ENCODE measurements at regions not wholly inside any gene's neighbourhood (a gene's known extent, or its start where the extent isn't known, plus 50 kb on each side); places are given as distances from the start of the nearest gene placed in this dataset.

DNA sequence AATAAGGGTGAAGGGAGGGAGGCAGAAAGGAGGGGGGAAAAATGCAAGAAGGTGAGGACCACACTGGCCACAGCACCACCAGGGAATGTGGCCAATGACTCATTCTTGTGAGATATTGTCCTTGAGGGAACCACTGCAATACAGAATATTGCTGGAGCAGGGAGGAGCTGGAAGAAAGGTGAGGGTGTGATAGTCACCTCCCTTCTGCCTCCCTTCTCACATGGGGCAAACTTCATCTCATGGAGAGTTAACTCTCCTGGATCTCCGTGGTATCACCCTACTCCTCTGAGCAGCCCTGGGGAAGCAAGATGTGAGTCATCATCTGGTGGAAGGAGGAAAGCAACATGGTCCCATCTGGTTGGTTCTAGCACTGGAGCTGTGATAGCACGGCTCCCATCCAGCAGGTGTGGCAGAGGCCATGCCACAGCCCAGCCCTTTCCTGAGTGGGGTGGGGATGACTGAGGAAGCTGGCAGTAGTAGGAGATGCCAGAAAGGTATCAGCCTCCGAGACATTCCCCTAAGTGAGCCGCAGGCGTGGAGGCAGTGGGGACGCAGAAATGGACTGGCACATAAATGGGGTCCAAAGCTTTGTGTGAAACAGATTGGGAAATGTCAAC is 115.9 kb upstream of the LPP start:
- no peak overlapping the region for H3K4me3 ChIP-seq (ENCODE audit: low read depth, poor library complexity, severe bottlenecking)
- no peak for DNase-seq (ENCODE audit: low spot score in 2 of 2)
- 44 to 54% methylated on average over 6 of the region's 6 CpGs for WGBS, 2 donors
- TF ChIP-seq CTCF (IDR thresholded peaks at IDR 0.05) = no peak
- no peak for TF ChIP-seq POLR2A (IDR thresholded peaks at IDR 0.05)
- intact Hi-C loops (cut with DNase I; ENCODE audit: low total_unique reads) = no loop called here

- intact Hi-C loops (cut with DNase I; ENCODE audit: low total_unique reads) = loop anchor here (10.0 kb wide), 1 partner anchor 286 kb away; no protein-coding TSS in a partner anchor
- 79 to 95% methylated on average over 1 of the region's 1 CpG for WGBS, 2 donors
- H3K4me3 ChIP-seq (ENCODE audit: low read depth, poor library complexity, severe bottlenecking) = no peak overlapping the region
- no peak for TF ChIP-seq POLR2A (IDR thresholded peaks at IDR 0.05)
- no peak for DNase-seq (ENCODE audit: low spot score in 2 of 2)
Measured at GRCh38 chr3:188041193-188041592, 112.8 kb upstream of the LPP start.

DNA sequence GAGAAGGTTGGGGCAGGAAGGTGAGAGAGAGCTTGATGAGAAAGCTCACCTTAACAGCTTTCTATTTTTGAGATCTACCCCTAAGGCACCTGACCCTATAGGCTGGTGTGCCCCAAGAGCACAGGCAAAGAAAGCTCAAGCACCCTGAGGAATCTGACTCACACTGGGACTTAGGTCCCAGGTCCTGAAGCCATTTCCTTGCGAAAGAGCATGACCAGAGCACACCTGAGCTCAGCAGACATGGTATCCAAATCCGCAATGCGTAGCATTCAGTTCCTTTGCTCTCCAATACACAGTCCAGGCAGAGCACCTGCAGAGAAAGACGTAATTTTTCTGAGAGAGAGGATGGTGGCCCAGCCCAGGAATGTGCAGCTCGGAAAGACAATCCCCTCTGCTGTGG is 112.1 kb upstream of the LPP start:
- DNase-seq (ENCODE audit: low spot score in 2 of 2) = no peak
- intact Hi-C loops (cut with DNase I; ENCODE audit: low total_unique reads) = loop anchor here (10.0 kb wide), 1 partner anchor 287 kb away; no protein-coding TSS in a partner anchor
- 92 to 96% methylated on average over 5 of the region's 5 CpGs for WGBS, 2 donors
- no peak overlapping the region for H3K4me3 ChIP-seq (ENCODE audit: low read depth, poor library complexity, severe bottlenecking)
- TF ChIP-seq POLR2A (IDR thresholded peaks at IDR 0.05) (no peak), CTCF (IDR thresholded peaks at IDR 0.05) (no peak)

DNA sequence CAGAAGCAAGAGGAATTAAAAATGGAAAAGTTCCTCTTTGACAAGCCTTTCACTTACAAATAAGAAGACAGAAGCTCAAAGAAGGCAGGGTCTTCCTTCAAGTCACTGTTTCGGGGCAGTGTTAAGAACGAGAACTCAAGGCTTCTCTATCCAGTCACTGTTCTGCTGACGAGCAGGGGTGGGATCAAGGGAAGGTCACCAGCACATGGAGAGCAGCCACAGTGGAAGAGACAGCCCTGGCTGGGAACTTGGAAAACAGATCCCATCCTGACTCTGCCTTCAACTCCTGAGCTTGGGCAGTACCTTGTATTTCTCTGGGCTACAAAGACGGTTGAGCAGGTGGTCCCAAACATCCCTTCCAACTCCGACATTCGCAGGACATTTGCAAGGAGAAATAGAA is 111.5 kb upstream of the LPP start:
- intact Hi-C loops (cut with DNase I; ENCODE audit: low total_unique reads) = loop anchor here (10.0 kb wide), 1 partner anchor 288 kb away; no protein-coding TSS in a partner anchor
- TF ChIP-seq CTCF (IDR thresholded peaks at IDR 0.05) (no peak), POLR2A (IDR thresholded peaks at IDR 0.05) (no peak)
- H3K4me3 ChIP-seq (ENCODE audit: low read depth, poor library complexity, severe bottlenecking) = no peak overlapping the region
- WGBS, 2 donors = 87 to 90% methylated on average over 6 of the region's 6 CpGs
- DNase-seq (ENCODE audit: low spot score in 2 of 2) = no peak

DNA sequence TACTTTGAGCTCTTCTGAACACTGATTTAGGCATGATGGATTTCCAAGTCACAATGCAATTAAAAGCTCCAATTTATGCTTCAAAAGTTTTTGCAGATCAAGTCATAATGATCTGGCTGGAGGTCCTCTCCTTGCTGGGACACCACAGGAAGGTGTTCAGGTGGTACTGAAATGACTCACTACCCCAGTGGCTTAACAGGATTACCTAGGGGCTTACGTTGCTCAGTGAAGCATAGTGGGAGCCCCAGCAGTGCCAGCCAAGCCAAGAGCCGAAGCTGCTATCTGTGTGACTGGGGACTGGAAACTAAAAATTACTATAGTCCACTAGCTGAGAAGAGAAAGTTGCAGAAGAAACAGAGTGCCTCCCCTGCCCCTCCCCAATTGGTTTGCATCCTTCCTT is 110.1 kb upstream of the LPP start:
- 93 to 97% methylated on average over 2 of the region's 2 CpGs for WGBS, 2 donors
- intact Hi-C loops (cut with DNase I; ENCODE audit: low total_unique reads) = loop anchor here (10.0 kb wide), 1 partner anchor 289 kb away; no protein-coding TSS in a partner anchor
- no peak for DNase-seq (ENCODE audit: low spot score in 2 of 2)
- no peak for TF ChIP-seq POLR2A (IDR thresholded peaks at IDR 0.05)
- TF ChIP-seq CTCF (IDR thresholded peaks at IDR 0.05) = no peak
- H3K4me3 ChIP-seq (ENCODE audit: low read depth, poor library complexity, severe bottlenecking) = no peak overlapping the region

DNA sequence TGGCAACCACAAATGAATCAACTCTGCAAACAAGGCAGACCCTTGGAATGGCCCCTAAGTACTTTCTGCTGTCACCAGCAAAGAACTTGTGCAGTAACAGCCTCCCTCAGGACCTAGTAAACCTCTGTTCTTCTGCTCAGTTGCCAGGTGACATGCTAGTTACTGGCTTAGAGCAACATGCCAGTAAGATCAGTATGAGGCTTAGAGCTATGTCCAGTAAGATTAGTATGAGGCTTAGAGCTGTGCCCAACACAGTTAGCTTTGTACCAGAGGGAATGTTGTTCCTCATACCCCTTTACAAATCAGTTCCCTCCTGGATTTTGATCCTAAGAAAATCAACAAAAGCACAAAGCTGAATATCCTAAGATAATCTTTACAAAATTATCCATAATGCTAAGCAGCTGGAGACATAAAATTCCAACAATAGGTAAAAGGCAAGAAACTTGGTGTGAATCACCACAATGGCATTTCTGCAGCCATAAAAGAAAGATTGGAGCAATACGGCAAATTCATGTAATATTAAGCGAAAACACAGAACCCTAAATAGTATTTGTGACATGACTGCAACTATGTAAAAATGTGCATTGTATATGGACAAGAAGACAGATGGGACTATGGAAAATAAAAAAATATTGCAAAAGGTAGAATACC is 107.3 kb upstream of the LPP start:
- 82 to 92% methylated on average over 2 of the region's 2 CpGs for WGBS, 2 donors
- intact Hi-C loops (cut with DNase I; ENCODE audit: low total_unique reads) = loop anchor here (10.0 kb wide), 1 partner anchor 292 kb away; no protein-coding TSS in a partner anchor
- no peak overlapping the region for H3K4me3 ChIP-seq (ENCODE audit: low read depth, poor library complexity, severe bottlenecking)
- no peak for TF ChIP-seq POLR2A (IDR thresholded peaks at IDR 0.05)
- TF ChIP-seq CTCF (IDR thresholded peaks at IDR 0.05) = no peak
- DNase-seq (ENCODE audit: low spot score in 2 of 2) = no peak

All from lower leg skin (tissue), 4 donors.